GM19438 (cell line): ENCODE measurements at regions not wholly inside any gene's neighbourhood (a gene's known extent, or its start where the extent isn't known, plus 50 kb on each side); places are given as distances from the start of the nearest gene placed in this dataset.
A peak's percentile ranks its signal among the peaks of the same experiment; 100 is the strongest.
"Not testable (repeated sequence)": the region's sequence is repeated elsewhere in the genome, so short reads cannot be mapped to it uniquely, and the experiment has no call there.

Experiments
- ATAC-seq: cut with Tn5 transposase; IDR thresholded peaks from one replicate; pipeline ENCODE4 v1.9.1; 2021; ENCODE audit warnings: low read depth; ENCODE audit not compliant: unreplicated experiment

- ATAC-seq: no peak
Measured at GRCh38 chr2:195368249-195369217, 288.5 kb upstream of the SLC39A10 start.

GRCh38 chr2:195367809-195368208 is 289.2 kb upstream of the SLC39A10 start:
- ATAC-seq: no peak

GRCh38 chr2:195364015-195364965 is 292.7 kb upstream of the SLC39A10 start:
- no peak for ATAC-seq

- no peak for ATAC-seq
Measured at GRCh38 chr2:195363496-195363895, 293.5 kb upstream of the SLC39A10 start.

GRCh38 chr2:195360242-195360641 is 296.8 kb upstream of the SLC39A10 start:
- no peak for ATAC-seq

- ATAC-seq: no peak
Measured at GRCh38 chr2:195359043-195359735, 297.8 kb upstream of the SLC39A10 start.

GRCh38 chr2:195356920-195357440 is 300.0 kb upstream of the SLC39A10 start:
- no peak for ATAC-seq

- ATAC-seq: no peak
Measured at GRCh38 chr2:195356026-195356425, 301.0 kb upstream of the SLC39A10 start.

- no peak for ATAC-seq
Measured at GRCh38 chr2:195352581-195352980, 304.4 kb upstream of the SLC39A10 start.

GRCh38 chr2:195343942-195344530 is 313.0 kb upstream of the SLC39A10 start:
- ATAC-seq: no peak

GRCh38 chr2:195343540-195343939 is 313.5 kb upstream of the SLC39A10 start:
- no peak for ATAC-seq

GRCh38 chr2:195342061-195342460 is 315.0 kb upstream of the SLC39A10 start:
- ATAC-seq: no peak

- no peak for ATAC-seq
Measured at GRCh38 chr2:195338856-195339255, 318.2 kb upstream of the SLC39A10 start.

- peak; percentile 70 for ATAC-seq
Measured at GRCh38 chr2:195337597-195337996, 319.4 kb upstream of the SLC39A10 start.

GRCh38 chr2:195333869-195334268 is 323.2 kb upstream of the SLC39A10 start:
- no peak for ATAC-seq

GRCh38 chr2:195331966-195332365 is 325.1 kb upstream of the SLC39A10 start:
- ATAC-seq: no peak

GRCh38 chr2:195331129-195331528 is 325.9 kb upstream of the SLC39A10 start:
- no peak for ATAC-seq

- no peak for ATAC-seq
Measured at GRCh38 chr2:195330513-195330956, 326.5 kb upstream of the SLC39A10 start.

GRCh38 chr2:195329784-195330183 is 327.2 kb upstream of the SLC39A10 start:
- ATAC-seq: not testable (repeated sequence)

GRCh38 chr2:195326537-195326936 is 330.5 kb upstream of the SLC39A10 start:
- ATAC-seq: no peak
